ENCODE measurements at regions not wholly inside any gene's neighbourhood (a gene's known extent, or its start where the extent isn't known, plus 50 kb on each side); places are given as distances from the start of the nearest gene placed in this dataset.
"Not testable (repeated sequence)": the region's sequence is repeated elsewhere in the genome, so short reads cannot be mapped to it uniquely, and the experiment has no call there.

GRCh38 chr5:88653471-88653870, 229.5 kb downstream of the MEF2C start:
- H3K4me1 Mint-ChIP-seq (ENCODE audit: low read depth) = no peaks in the 10 kb centered on the region
- peaks cover 19% of the 10 kb centered on the region for H3K27me3 Mint-ChIP-seq (ENCODE audit: low read depth)
- no peak overlapping the region for H3K4me3 Mint-ChIP-seq

GRCh38 chr5:88647901-88648300, 235.1 kb downstream of the MEF2C start:
- no peaks in the 10 kb centered on the region for H3K9me3 Mint-ChIP-seq
- H3K27ac Mint-ChIP-seq = no peak overlapping the region
- no peak overlapping the region for H3K4me3 Mint-ChIP-seq
- no peaks in the 10 kb centered on the region for H3K36me3 Mint-ChIP-seq (ENCODE audit: low read depth)
- no peaks in the 10 kb centered on the region for H3K4me1 Mint-ChIP-seq (ENCODE audit: low read depth)
- peaks cover 24% of the 10 kb centered on the region for H3K27me3 Mint-ChIP-seq (ENCODE audit: low read depth)

More at GRCh38 chr5:88653471-88653870, 229.5 kb downstream of the MEF2C start:
- no peaks in the 10 kb centered on the region for H3K9me3 Mint-ChIP-seq
- H3K36me3 Mint-ChIP-seq (ENCODE audit: low read depth) = no peaks in the 10 kb centered on the region
- no peak overlapping the region for H3K27ac Mint-ChIP-seq

- Mint-ChIP-seq H3K4me1 (ENCODE audit: low read depth) (no peaks in the 10 kb centered on the region), H3K27me3 (ENCODE audit: low read depth) (peaks cover 24% of the 10 kb centered on the region), H3K36me3 (ENCODE audit: low read depth) (no peaks in the 10 kb centered on the region), H3K27ac (no peak overlapping the region), H3K9me3 (no peaks in the 10 kb centered on the region), H3K4me3 (no peak overlapping the region)
Measured at GRCh38 chr5:88646866-88647265, 236.1 kb downstream of the MEF2C start.

GRCh38 chr5:88644676-88645075, 238.3 kb downstream of the MEF2C start:
- Mint-ChIP-seq H3K4me3 (no peak overlapping the region), H3K4me1 (ENCODE audit: low read depth) (no peaks in the 10 kb centered on the region), H3K27me3 (ENCODE audit: low read depth) (peaks cover 17% of the 10 kb centered on the region), H3K9me3 (no peaks in the 10 kb centered on the region), H3K27ac (no peak overlapping the region), H3K36me3 (ENCODE audit: low read depth) (no peaks in the 10 kb centered on the region)

- Mint-ChIP-seq H3K27me3 (ENCODE audit: low read depth) (peaks cover 17% of the 10 kb centered on the region), H3K36me3 (ENCODE audit: low read depth) (no peaks in the 10 kb centered on the region), H3K27ac (no peak overlapping the region)
Measured at GRCh38 chr5:88643315-88643714, 239.7 kb downstream of the MEF2C start.

GRCh38 chr5:88634014-88634413, 249.0 kb downstream of the MEF2C start:
- H3K27me3 Mint-ChIP-seq (ENCODE audit: low read depth) = no peaks in the 10 kb centered on the region
- H3K27ac Mint-ChIP-seq = no peak overlapping the region
- no peaks in the 10 kb centered on the region for H3K36me3 Mint-ChIP-seq (ENCODE audit: low read depth)
- H3K9me3 Mint-ChIP-seq = no peaks in the 10 kb centered on the region
- no peak overlapping the region for H3K4me3 Mint-ChIP-seq
- no peaks in the 10 kb centered on the region for H3K4me1 Mint-ChIP-seq (ENCODE audit: low read depth)

More at GRCh38 chr5:88643315-88643714, 239.7 kb downstream of the MEF2C start:
- H3K4me1 Mint-ChIP-seq (ENCODE audit: low read depth) = no peaks in the 10 kb centered on the region
- no peak overlapping the region for H3K4me3 Mint-ChIP-seq
- H3K9me3 Mint-ChIP-seq = no peaks in the 10 kb centered on the region

- H3K27me3 Mint-ChIP-seq (ENCODE audit: low read depth); H3K4me1 Mint-ChIP-seq (ENCODE audit: low read depth); H3K27ac Mint-ChIP-seq; H3K36me3 Mint-ChIP-seq (ENCODE audit: low read depth); H3K9me3 Mint-ChIP-seq; H3K4me3 Mint-ChIP-seq: not testable (repeated sequence)
Measured at GRCh38 chr5:88622890-88623289, 260.1 kb downstream of the MEF2C start.

GRCh38 chr5:88615767-88616166, 267.2 kb downstream of the MEF2C start:
- not testable (repeated sequence) for H3K4me3 Mint-ChIP-seq; H3K36me3 Mint-ChIP-seq (ENCODE audit: low read depth); H3K9me3 Mint-ChIP-seq

GRCh38 chr5:88613051-88613450, 269.9 kb downstream of the MEF2C start:
- H3K27ac Mint-ChIP-seq = no peak overlapping the region
- no peaks in the 10 kb centered on the region for H3K4me1 Mint-ChIP-seq (ENCODE audit: low read depth)
- H3K36me3 Mint-ChIP-seq (ENCODE audit: low read depth) = no peaks in the 10 kb centered on the region
- no peaks in the 10 kb centered on the region for H3K27me3 Mint-ChIP-seq (ENCODE audit: low read depth)
- H3K4me3 Mint-ChIP-seq = no peak overlapping the region
- no peaks in the 10 kb centered on the region for H3K9me3 Mint-ChIP-seq

More at GRCh38 chr5:88615767-88616166, 267.2 kb downstream of the MEF2C start:
- H3K27ac Mint-ChIP-seq; H3K27me3 Mint-ChIP-seq (ENCODE audit: low read depth); H3K4me1 Mint-ChIP-seq (ENCODE audit: low read depth): not testable (repeated sequence)

GRCh38 chr5:88610586-88610985, 272.4 kb downstream of the MEF2C start:
- Mint-ChIP-seq H3K27ac (no peak overlapping the region), H3K27me3 (ENCODE audit: low read depth) (no peaks in the 10 kb centered on the region), H3K36me3 (ENCODE audit: low read depth) (no peaks in the 10 kb centered on the region), H3K4me1 (ENCODE audit: low read depth) (no peaks in the 10 kb centered on the region), H3K9me3 (no peaks in the 10 kb centered on the region), H3K4me3 (no peak overlapping the region)

- H3K9me3 Mint-ChIP-seq = no peaks in the 10 kb centered on the region
- H3K27ac Mint-ChIP-seq = no peak overlapping the region
- no peaks in the 10 kb centered on the region for H3K27me3 Mint-ChIP-seq (ENCODE audit: low read depth)
- no peaks in the 10 kb centered on the region for H3K4me1 Mint-ChIP-seq (ENCODE audit: low read depth)
- no peak overlapping the region for H3K4me3 Mint-ChIP-seq
- no peaks in the 10 kb centered on the region for H3K36me3 Mint-ChIP-seq (ENCODE audit: low read depth)
Measured at GRCh38 chr5:88607492-88607891, 275.5 kb downstream of the MEF2C start.

- H3K27me3 Mint-ChIP-seq (ENCODE audit: low read depth) = no peaks in the 10 kb centered on the region
- H3K4me1 Mint-ChIP-seq (ENCODE audit: low read depth) = no peaks in the 10 kb centered on the region
- H3K4me3 Mint-ChIP-seq = no peak overlapping the region
- no peak overlapping the region for H3K27ac Mint-ChIP-seq
- no peaks in the 10 kb centered on the region for H3K9me3 Mint-ChIP-seq
- no peaks in the 10 kb centered on the region for H3K36me3 Mint-ChIP-seq (ENCODE audit: low read depth)
Measured at GRCh38 chr5:88606626-88607025, 276.4 kb downstream of the MEF2C start.

- Mint-ChIP-seq H3K27ac (no peak overlapping the region), H3K9me3 (no peaks in the 10 kb centered on the region), H3K36me3 (ENCODE audit: low read depth) (no peaks in the 10 kb centered on the region), H3K27me3 (ENCODE audit: low read depth) (no peaks in the 10 kb centered on the region), H3K4me1 (ENCODE audit: low read depth) (no peaks in the 10 kb centered on the region), H3K4me3 (no peak overlapping the region)
Measured at GRCh38 chr5:88606173-88606572, 276.8 kb downstream of the MEF2C start.

GRCh38 chr5:88602584-88602983, 280.4 kb downstream of the MEF2C start:
- Mint-ChIP-seq H3K27me3 (ENCODE audit: low read depth) (no peaks in the 10 kb centered on the region), H3K9me3 (no peaks in the 10 kb centered on the region), H3K4me3 (no peak overlapping the region), H3K4me1 (ENCODE audit: low read depth) (no peaks in the 10 kb centered on the region), H3K36me3 (ENCODE audit: low read depth) (no peaks in the 10 kb centered on the region), H3K27ac (no peak overlapping the region)

- Mint-ChIP-seq H3K4me1 (ENCODE audit: low read depth) (no peaks in the 10 kb centered on the region), H3K4me3 (no peak overlapping the region), H3K27me3 (ENCODE audit: low read depth) (no peaks in the 10 kb centered on the region), H3K36me3 (ENCODE audit: low read depth) (no peaks in the 10 kb centered on the region), H3K27ac (no peak overlapping the region), H3K9me3 (no peaks in the 10 kb centered on the region)
Measured at GRCh38 chr5:88594441-88594840, 288.5 kb downstream of the MEF2C start.

- Mint-ChIP-seq H3K27me3 (ENCODE audit: low read depth) (no peaks in the 10 kb centered on the region), H3K27ac (no peak overlapping the region), H3K36me3 (ENCODE audit: low read depth) (no peaks in the 10 kb centered on the region), H3K9me3 (peaks cover 10% of the 10 kb centered on the region), H3K4me3 (no peak overlapping the region), H3K4me1 (ENCODE audit: low read depth) (no peaks in the 10 kb centered on the region)
Measured at GRCh38 chr5:88588609-88589008, 294.4 kb downstream of the MEF2C start.
